CD14-positive monocyte (primary cell): ENCODE measurements at regions not wholly inside any gene's neighbourhood (a gene's known extent, or its start where the extent isn't known, plus 50 kb on each side); places are given as distances from the start of the nearest gene placed in this dataset.

Source experiments
- DNase-seq, 3 donors: peaks; one replicate each; pipeline ENCODE4 v3.0.0-alpha.2; 2011 to 2022
- H2AFZ ChIP-seq: 2 replicates; pipeline ENCODE4 v1.6.0; 2012; ENCODE audit warnings: mild to moderate bottlenecking, low read depth, low read length, inconsistent platforms; ENCODE audit not compliant: insufficient read depth, poor library complexity, severe bottlenecking
- H3K27ac ChIP-seq, 2 donors: 1 replicate in 1 of 2; 2 replicates in 1 of 2; pipeline ENCODE4 v1.5.1; 2012 to 2013; ENCODE audit warnings: low read length in 2 of 2, control low read depth in 1 of 2, inconsistent platforms in 1 of 2, low read depth in 1 of 2, mild to moderate bottlenecking in 1 of 2
- H3K27me3 ChIP-seq, 2 donors: one replicate each; pipeline versions ENCODE4 v1.6.0 to v1.6.1; 2011 to 2013; ENCODE audit warnings: low read length in 2 of 2; ENCODE audit not compliant: control insufficient read depth in 2 of 2, insufficient read depth in 2 of 2
- H3K36me3 ChIP-seq, 2 donors: replicated peaks in 1 of 2; 1 replicate in 1 of 2; 2 replicates in 1 of 2; pipeline versions ENCODE4 v1.5.1 to v1.6.1; 2012 to 2013; ENCODE audit warnings: low read length in 2 of 2, control low read depth in 1 of 2, inconsistent platforms in 1 of 2, mild to moderate bottlenecking in 1 of 2; ENCODE audit not compliant: insufficient read depth in 2 of 2, control insufficient read depth in 1 of 2
- H3K4me1 ChIP-seq, 2 donors: 1 replicate in 1 of 2; 2 replicates in 1 of 2; pipeline versions ENCODE4 v1.5.1 to v1.6.1; 2012 to 2013; ENCODE audit warnings: low read length in 2 of 2, control low read depth in 1 of 2, inconsistent platforms in 1 of 2, mild to moderate bottlenecking in 1 of 2, moderate library complexity in 1 of 2; ENCODE audit not compliant: insufficient read depth in 2 of 2, control insufficient read depth in 1 of 2
- H3K4me2 ChIP-seq: replicated peaks from 2 replicates; pipeline ENCODE3; 2012; ENCODE audit warnings: low read length, moderate library complexity, mild to moderate bottlenecking; ENCODE audit not compliant: poor library complexity, severe bottlenecking; ENCODE audit errors: extremely low read depth
- H3K4me3 ChIP-seq, 3 experiments: fragments of 200-600 bp in 1 of 3; sonication (generic) in 1 of 3; replicated peaks in 1 of 3; 1 replicate in 2 of 3; 2 replicates in 1 of 3; pipeline ENCODE4 v1.5.1; 2011 to 2013; ENCODE audit warnings: low read length in 3 of 3, mild to moderate bottlenecking in 3 of 3, control low read depth in 2 of 3, low read depth in 2 of 3, inconsistent platforms in 1 of 3, moderate library complexity in 1 of 3
- H3K79me2 ChIP-seq: 2 replicates; pipeline ENCODE4 v1.6.0; 2012; ENCODE audit warnings: mild to moderate bottlenecking, control low read depth, inconsistent platforms, low read length, moderate library complexity; ENCODE audit not compliant: insufficient read depth
- H3K9ac ChIP-seq: 2 replicates; pipeline ENCODE4 v1.6.0; 2017; ENCODE audit warnings: low read length, mild to moderate bottlenecking; ENCODE audit not compliant: insufficient read depth, poor library complexity, severe bottlenecking
- H3K9me3 ChIP-seq, 2 donors: replicated peaks in 1 of 2; 1 replicate in 1 of 2; 2 replicates in 1 of 2; pipeline versions ENCODE4 v1.5.1 to v1.6.1; 2012 to 2013; ENCODE audit warnings: low read length in 2 of 2, control low read depth in 1 of 2; ENCODE audit not compliant: control insufficient read depth in 1 of 2, insufficient read depth in 1 of 2
- H4K20me1 ChIP-seq: 2 replicates; pipeline ENCODE4 v1.6.0; 2012; ENCODE audit warnings: mild to moderate bottlenecking, low read length, control low read depth, moderate library complexity; ENCODE audit not compliant: insufficient read depth
- H3K27ac Mint-ChIP-seq, 7 donors: one replicate each; pipeline ENCODE4 v1.8.0; 2020; ENCODE audit warnings: mild to moderate bottlenecking in 7 of 7, mixed read lengths in 7 of 7, moderate library complexity in 6 of 7, inconsistent platforms in 2 of 7
- H3K27me3 Mint-ChIP-seq, 3 donors: one replicate each; pipeline ENCODE4 v1.8.0; 2021 to 2022; ENCODE audit warnings: low read depth in 3 of 3, mild to moderate bottlenecking in 3 of 3, mixed read lengths in 3 of 3, moderate library complexity in 3 of 3, inconsistent platforms in 1 of 3
- H3K36me3 Mint-ChIP-seq, 2 donors: one replicate each; pipeline ENCODE4 v1.8.0; 2020; ENCODE audit warnings: mixed read lengths in 2 of 2, inconsistent platforms in 1 of 2, mild to moderate bottlenecking in 1 of 2
- H3K4me1 Mint-ChIP-seq: one replicate; pipeline ENCODE4 v1.8.0; 2020; ENCODE audit warnings: mild to moderate bottlenecking, mixed read lengths
- H3K4me3 Mint-ChIP-seq, 2 donors: one replicate each; pipeline ENCODE4 v1.8.0; 2020; ENCODE audit warnings: mild to moderate bottlenecking in 2 of 2, mixed read lengths in 2 of 2, moderate library complexity in 1 of 2
- H3K9me3 Mint-ChIP-seq, 7 donors: one replicate each; pipeline ENCODE4 v1.8.0; 2020 to 2022; ENCODE audit warnings: mixed read lengths in 7 of 7, mild to moderate bottlenecking in 6 of 7, moderate library complexity in 6 of 7, inconsistent platforms in 2 of 7
- WGBS: methylation state at CpG from one replicate; pipeline ENCODE4 v1.1.5; 2013; ENCODE audit warnings: missing lambda C conversion rate; ENCODE audit not compliant: insufficient coverage; 5-methylcytosine and 5-hydroxymethylcytosine counted together
- intact Hi-C, 2 donors: fragments of 100-400 bp; cut with micrococcal nuclease; formaldehyde crosslinking; loops; one replicate each; pipeline versions ENCODE4 v1.15.0 to v1.15.1; 2023
- TF ChIP-seq, protein P1 (sequence below): fragments of 200-600 bp; IDR thresholded peaks from one replicate; pipeline ENCODE4 v1.8.0; 2022; ENCODE audit warnings: antibody characterized with exemption, mild to moderate bottlenecking

DNA sequence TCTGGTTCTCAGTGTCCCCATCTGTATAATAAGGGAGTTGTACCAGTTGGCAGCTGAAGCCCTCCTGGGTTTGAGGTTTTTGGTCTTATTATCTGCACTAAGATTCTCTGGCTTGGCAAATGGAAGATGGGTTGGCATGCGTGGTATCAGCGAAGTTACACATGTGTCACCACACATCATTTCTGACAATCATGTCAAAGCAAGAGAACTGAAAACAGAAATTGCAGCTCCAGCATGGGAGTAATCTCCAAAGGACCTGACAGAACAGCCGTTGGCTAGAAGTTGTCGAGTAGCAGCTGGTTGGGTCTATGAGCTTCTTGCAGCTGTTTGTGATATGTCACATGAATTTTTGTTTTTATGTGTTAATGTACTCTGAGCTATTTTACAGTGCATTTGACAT is 317.4 kb downstream of the SLC4A3 start:
- Histone ChIP-seq H3K9me3 (no peaks in the 10 kb centered on the region), H3K4me1 (no peaks in the 10 kb centered on the region), H4K20me1 (no peaks in the 10 kb centered on the region), H3K27ac (no peak overlapping the region), H2AFZ (no peak overlapping the region), H3K4me3 (no peak overlapping the region), H3K36me3 (no peaks in the 10 kb centered on the region), H3K9ac (no peak overlapping the region), H3K27me3 (no peaks in the 10 kb centered on the region), H3K4me2 (no peak overlapping the region), H3K79me2 (no peaks in the 10 kb centered on the region)
- DNase-seq, result no peak
- no peak overlapping the region for H3K27ac Mint-ChIP-seq
- H3K4me1 Mint-ChIP-seq, result no peaks in the 10 kb centered on the region
- TF ChIP-seq, protein P1, sequence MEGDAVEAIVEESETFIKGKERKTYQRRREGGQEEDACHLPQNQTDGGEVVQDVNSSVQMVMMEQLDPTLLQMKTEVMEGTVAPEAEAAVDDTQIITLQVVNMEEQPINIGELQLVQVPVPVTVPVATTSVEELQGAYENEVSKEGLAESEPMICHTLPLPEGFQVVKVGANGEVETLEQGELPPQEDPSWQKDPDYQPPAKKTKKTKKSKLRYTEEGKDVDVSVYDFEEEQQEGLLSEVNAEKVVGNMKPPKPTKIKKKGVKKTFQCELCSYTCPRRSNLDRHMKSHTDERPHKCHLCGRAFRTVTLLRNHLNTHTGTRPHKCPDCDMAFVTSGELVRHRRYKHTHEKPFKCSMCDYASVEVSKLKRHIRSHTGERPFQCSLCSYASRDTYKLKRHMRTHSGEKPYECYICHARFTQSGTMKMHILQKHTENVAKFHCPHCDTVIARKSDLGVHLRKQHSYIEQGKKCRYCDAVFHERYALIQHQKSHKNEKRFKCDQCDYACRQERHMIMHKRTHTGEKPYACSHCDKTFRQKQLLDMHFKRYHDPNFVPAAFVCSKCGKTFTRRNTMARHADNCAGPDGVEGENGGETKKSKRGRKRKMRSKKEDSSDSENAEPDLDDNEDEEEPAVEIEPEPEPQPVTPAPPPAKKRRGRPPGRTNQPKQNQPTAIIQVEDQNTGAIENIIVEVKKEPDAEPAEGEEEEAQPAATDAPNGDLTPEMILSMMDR, result no peak
- H3K4me3 Mint-ChIP-seq, result no peak overlapping the region
- peaks cover 0 to 1% (median 0%) of the 10 kb centered on the region in 7 donors for H3K9me3 Mint-ChIP-seq
- peaks cover 0 to 2% (median 1%) of the 10 kb centered on the region in 3 donors for H3K27me3 Mint-ChIP-seq
- 100% methylated on average over 2 of the region's 4 CpGs for WGBS
- H3K36me3 Mint-ChIP-seq, result no peaks in the 10 kb centered on the region
- intact Hi-C loops, result no loop called here

DNA sequence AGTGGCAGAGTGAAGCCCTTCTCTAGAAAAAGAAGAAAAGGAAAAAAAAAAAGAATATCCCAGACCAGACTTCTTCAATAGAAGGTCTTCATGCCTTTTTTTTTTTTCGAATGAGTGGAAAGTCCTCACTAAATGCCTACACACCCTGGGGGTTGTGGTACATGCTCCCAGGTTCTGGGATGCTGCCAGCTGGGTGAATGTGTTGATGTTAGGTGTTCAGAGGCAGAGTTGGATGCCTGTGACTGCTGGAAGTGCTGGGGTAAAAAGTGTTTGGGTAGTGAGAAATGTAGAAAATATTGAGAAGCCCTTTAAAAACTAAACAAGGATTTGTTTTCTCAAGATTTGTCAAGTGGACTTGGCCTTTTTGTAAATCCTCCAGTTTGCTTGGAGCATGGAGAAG is 318.6 kb downstream of the SLC4A3 start:
- peaks cover 0 to 1% (median 0%) of the 10 kb centered on the region in 7 donors for H3K9me3 Mint-ChIP-seq

More for the DNA sequence above, 318.6 kb downstream of the SLC4A3 start:
- TF ChIP-seq, protein P1, result no peak
- no peaks in the 10 kb centered on the region for H3K27me3 ChIP-seq
- H3K36me3 Mint-ChIP-seq, result no peaks in the 10 kb centered on the region
- DNase-seq, result no peak
- no peaks in the 10 kb centered on the region for H3K4me1 ChIP-seq
- no peak overlapping the region for H3K4me3 ChIP-seq
- H3K9ac ChIP-seq, result no peak overlapping the region
- H3K9me3 ChIP-seq, result no peaks in the 10 kb centered on the region
- peaks cover 0 to 1% (median 0%) of the 10 kb centered on the region in 3 donors for H3K27me3 Mint-ChIP-seq
- H3K4me3 Mint-ChIP-seq, result no peak overlapping the region
- no peaks in the 10 kb centered on the region for H3K36me3 ChIP-seq
- no peak overlapping the region for H3K27ac ChIP-seq
- no peaks in the 10 kb centered on the region for H3K4me1 Mint-ChIP-seq
- intact Hi-C loops, result no loop called here
- no CpG with 5 or more reads among the region's 1 CpG for WGBS
- H3K27ac Mint-ChIP-seq, result no peak overlapping the region
- no peak overlapping the region for H2AFZ ChIP-seq
- no peak overlapping the region for H3K4me2 ChIP-seq
- H4K20me1 ChIP-seq, result no peaks in the 10 kb centered on the region
- H3K79me2 ChIP-seq, result no peaks in the 10 kb centered on the region
